ENCODE measurements at regions not wholly inside any gene's neighbourhood (a gene's known extent, or its start where the extent isn't known, plus 50 kb on each side); places are given as distances from the start of the nearest gene placed in this dataset.

DNA sequence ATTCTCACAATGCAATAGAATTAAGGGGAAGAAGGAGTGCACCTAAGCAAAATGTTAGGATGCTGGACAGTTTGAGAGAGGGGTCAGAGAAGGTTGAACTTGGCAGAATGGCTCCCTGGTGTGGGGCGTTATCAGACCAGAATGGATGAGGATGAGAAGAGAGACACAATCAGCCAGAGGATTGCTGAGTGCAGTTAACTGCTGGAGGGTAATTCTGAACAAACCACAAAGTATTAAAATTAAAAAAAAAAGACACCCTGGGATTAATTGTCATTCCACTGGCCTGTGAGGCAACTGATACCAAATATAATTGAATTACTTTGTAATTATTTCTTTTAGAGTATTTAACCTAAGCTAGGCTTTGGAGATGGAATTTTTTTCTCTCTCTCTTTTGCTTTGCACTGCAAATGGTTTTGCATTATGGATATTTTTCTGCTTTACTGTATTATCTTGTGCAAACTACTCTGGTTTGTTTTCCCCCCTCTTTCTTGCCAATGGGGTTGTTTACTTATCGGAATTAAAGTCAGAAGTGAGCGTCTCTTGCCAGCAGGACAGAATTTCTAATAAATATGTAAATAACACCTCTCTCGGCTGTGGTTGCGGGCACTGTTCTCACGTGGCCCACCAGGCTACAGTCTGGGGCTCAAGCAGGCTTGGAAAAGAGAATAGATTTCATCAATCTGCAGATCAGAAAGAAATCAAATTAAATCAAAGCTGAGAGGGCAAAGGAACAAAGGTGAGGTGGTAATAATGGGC is 572.9 kb upstream of the CAMK1G start:
- TF ChIP-seq, protein P1, sequence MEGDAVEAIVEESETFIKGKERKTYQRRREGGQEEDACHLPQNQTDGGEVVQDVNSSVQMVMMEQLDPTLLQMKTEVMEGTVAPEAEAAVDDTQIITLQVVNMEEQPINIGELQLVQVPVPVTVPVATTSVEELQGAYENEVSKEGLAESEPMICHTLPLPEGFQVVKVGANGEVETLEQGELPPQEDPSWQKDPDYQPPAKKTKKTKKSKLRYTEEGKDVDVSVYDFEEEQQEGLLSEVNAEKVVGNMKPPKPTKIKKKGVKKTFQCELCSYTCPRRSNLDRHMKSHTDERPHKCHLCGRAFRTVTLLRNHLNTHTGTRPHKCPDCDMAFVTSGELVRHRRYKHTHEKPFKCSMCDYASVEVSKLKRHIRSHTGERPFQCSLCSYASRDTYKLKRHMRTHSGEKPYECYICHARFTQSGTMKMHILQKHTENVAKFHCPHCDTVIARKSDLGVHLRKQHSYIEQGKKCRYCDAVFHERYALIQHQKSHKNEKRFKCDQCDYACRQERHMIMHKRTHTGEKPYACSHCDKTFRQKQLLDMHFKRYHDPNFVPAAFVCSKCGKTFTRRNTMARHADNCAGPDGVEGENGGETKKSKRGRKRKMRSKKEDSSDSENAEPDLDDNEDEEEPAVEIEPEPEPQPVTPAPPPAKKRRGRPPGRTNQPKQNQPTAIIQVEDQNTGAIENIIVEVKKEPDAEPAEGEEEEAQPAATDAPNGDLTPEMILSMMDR (IDR thresholded peaks at IDR 0.05): no peak
- TF ChIP-seq POLR2A (IDR thresholded peaks at IDR 0.05): no peak
- TF ChIP-seq POLR2AphosphoS5 (IDR thresholded peaks at IDR 0.05): no peak
- no peak for TF ChIP-seq EP300 (IDR thresholded peaks at IDR 0.05)

Measured in sigmoid colon (tissue), 4 donors.